B cell (primary cell): ENCODE measurements at regions not wholly inside any gene's neighbourhood (a gene's known extent, or its start where the extent isn't known, plus 50 kb on each side); places are given as distances from the start of the nearest gene placed in this dataset.

ENCODE experiments used
- ATAC-seq: fragments of 200-7000 bp; cut with Tn5 transposase; one replicate; pipeline ENCODE4 v1.10.0; 2021; ENCODE audit warnings: low read depth, mild to moderate bottlenecking, moderate number of reproducible peaks, moderate library complexity
- CTCF ChIA-PET: fragments of 350-600 bp; sonication (Branson Sonifier 250); formaldehyde crosslinking; loops from one replicate; lab custom pipeline; 2021; ENCODE audit warnings: antibody characterized with exemption, inconsistent platforms; lab: Charles Lee
- POLR2A ChIA-PET: fragments of 350-600 bp; sonication (Branson Sonifier 250); formaldehyde crosslinking; loops from one replicate; lab custom pipeline; 2021; ENCODE audit warnings: antibody characterized with exemption; lab: Charles Lee
- DNase-seq: peaks from one replicate; pipeline ENCODE4 v3.0.0; 2013
- H2AFZ ChIP-seq: 2 replicates; pipeline ENCODE4 v1.6.1; 2012; ENCODE audit warnings: mild to moderate bottlenecking, low read depth, low read length; ENCODE audit not compliant: insufficient read depth, poor library complexity, severe bottlenecking
- H3K27ac ChIP-seq, 2 donors: 1 replicate in 1 of 2; 2 replicates in 1 of 2; pipeline ENCODE4 v1.5.1; 2012 to 2013; ENCODE audit warnings: low read length in 2 of 2, mild to moderate bottlenecking in 2 of 2, moderate library complexity in 1 of 2
- H3K27me3 ChIP-seq, 4 experiments: fragments of 200-600 bp in 1 of 4; sonication (generic) in 1 of 4; replicated peaks in 1 of 4; 1 replicate in 2 of 4; 2 replicates in 2 of 4; pipeline versions ENCODE4 v1.6.1 to v1.7.0; 2013 to 2016; ENCODE audit warnings: low read length in 3 of 4, mild to moderate bottlenecking in 2 of 4, mixed read lengths in 1 of 4, moderate library complexity in 1 of 4; ENCODE audit not compliant: insufficient read depth in 4 of 4, control insufficient read depth in 3 of 4; ENCODE audit errors: control extremely low read depth in 1 of 4
- H3K36me3 ChIP-seq, 2 experiments: replicated peaks in 1 of 2; 1 replicate in 1 of 2; 2 replicates in 1 of 2; pipeline versions ENCODE4 v1.6.1 to v1.7.1; 2013; ENCODE audit warnings: low read length in 1 of 2; ENCODE audit not compliant: insufficient read depth in 2 of 2, control insufficient read depth in 1 of 2; ENCODE audit errors: control extremely low read depth in 1 of 2, extremely low read depth in 1 of 2
- H3K4me1 ChIP-seq, 2 donors: fragments of 200-600 bp in 1 of 2; sonication (generic) in 1 of 2; 1 replicate in 1 of 2; 2 replicates in 1 of 2; pipeline versions ENCODE4 v1.5.1 to v1.6.1; 2013 to 2017; ENCODE audit warnings: low read length in 2 of 2; ENCODE audit not compliant: control insufficient read depth in 2 of 2, insufficient read depth in 2 of 2
- H3K4me2 ChIP-seq: replicated peaks from 2 replicates; pipeline ENCODE3; 2012; ENCODE audit warnings: mild to moderate bottlenecking, low read depth, low read length; ENCODE audit not compliant: poor library complexity, severe bottlenecking
- H3K4me3 ChIP-seq, 5 experiments: fragments of 200-600 bp in 1 of 5; sonication (generic) in 1 of 5; 1 replicate in 3 of 5; 2 replicates in 2 of 5; pipeline versions ENCODE4 v1.5.1 to v1.7.0; 2011 to 2016; ENCODE audit warnings: low read length in 4 of 5, mild to moderate bottlenecking in 4 of 5, low read depth in 2 of 5, control low read depth in 1 of 5, moderate library complexity in 1 of 5; ENCODE audit not compliant: insufficient read depth in 1 of 5; ENCODE audit errors: control extremely low read depth in 1 of 5, extremely low read depth in 1 of 5
- H3K79me2 ChIP-seq: fragments of 200-600 bp; sonication (generic); one replicate; pipeline ENCODE4 v1.6.0; 2016; ENCODE audit warnings: low read length; ENCODE audit not compliant: control insufficient read depth, insufficient read depth
- H3K9ac ChIP-seq: fragments of 200-600 bp; sonication (generic); 2 replicates; pipeline ENCODE4 v1.6.1; 2017; ENCODE audit warnings: mild to moderate bottlenecking, low read length, moderate library complexity
- H3K9me3 ChIP-seq, 3 donors: one replicate each; pipeline versions ENCODE4 v1.6.1 to v1.7.1; 2013; ENCODE audit warnings: low read length in 2 of 3; ENCODE audit not compliant: control insufficient read depth in 2 of 3, insufficient read depth in 1 of 3; ENCODE audit errors: control extremely low read depth in 1 of 3
- H4K20me1 ChIP-seq: 2 replicates; pipeline ENCODE4 v1.6.0; 2012; ENCODE audit warnings: mild to moderate bottlenecking, low read length; ENCODE audit not compliant: insufficient read depth, control insufficient read depth, poor library complexity, severe bottlenecking
- H3K27ac Mint-ChIP-seq: one replicate; pipeline ENCODE4 v1.8.0; 2021; ENCODE audit warnings: mixed read lengths
- H3K27me3 Mint-ChIP-seq: one replicate; pipeline ENCODE4 v1.8.0; 2021; ENCODE audit warnings: mixed read lengths
- H3K4me1 Mint-ChIP-seq: one replicate; pipeline ENCODE4 v1.8.0; 2021; ENCODE audit warnings: mixed read lengths
- H3K4me3 Mint-ChIP-seq: one replicate; pipeline ENCODE4 v1.8.0; 2021; ENCODE audit warnings: mixed read lengths
- H3K9me3 Mint-ChIP-seq: one replicate; pipeline ENCODE4 v1.8.0; 2022; ENCODE audit warnings: mixed read lengths; ENCODE audit not compliant: insufficient read depth
- EZH2 ChIP-seq: IDR thresholded peaks from 2 replicates; pipeline ENCODE4 v1.6.1; 2012; ENCODE audit warnings: borderline replicate concordance, low read depth, mild to moderate bottlenecking, moderate library complexity, low read length; ENCODE audit not compliant: insufficient read depth, poor library complexity, severe bottlenecking
- WGBS: methylation state at CpG from one replicate; pipeline ENCODE4 v1.1.5; 2013; ENCODE audit warnings: missing lambda C conversion rate; ENCODE audit not compliant: insufficient coverage; 5-methylcytosine and 5-hydroxymethylcytosine counted together
- intact Hi-C: fragments of 100-400 bp; cut with micrococcal nuclease; formaldehyde crosslinking; loops from one replicate; pipeline ENCODE4 v1.10.0; 2022
- TF ChIP-seq, protein P1 (sequence below): fragments of 200-600 bp; IDR thresholded peaks from one replicate; pipeline ENCODE4 v1.8.0; 2022; ENCODE audit warnings: antibody characterized with exemption, mild to moderate bottlenecking

- CTCF ChIA-PET: no interaction called here
- no peaks in the 10 kb centered on the region for H3K27me3 ChIP-seq
- H3K4me2 ChIP-seq: no peak overlapping the region
- no peak overlapping the region for H3K9ac ChIP-seq
- intact Hi-C loops: no loop called here
- Mint-ChIP-seq H3K27ac (no peak overlapping the region), H3K4me3 (no peak overlapping the region), H3K9me3 (peaks cover 2% of the 10 kb centered on the region), H3K27me3 (no peaks in the 10 kb centered on the region), H3K4me1 (no peaks in the 10 kb centered on the region)
- DNase-seq: no peak
- POLR2A ChIA-PET: no interaction called here
- H3K79me2 ChIP-seq: no peaks in the 10 kb centered on the region
- H3K4me1 ChIP-seq: no peaks in the 10 kb centered on the region
- no peak overlapping the region for H3K27ac ChIP-seq
- no peaks in the 10 kb centered on the region for H3K36me3 ChIP-seq
- H4K20me1 ChIP-seq: no peaks in the 10 kb centered on the region
- TF ChIP-seq EZH2: no peak
- TF ChIP-seq, protein P1, sequence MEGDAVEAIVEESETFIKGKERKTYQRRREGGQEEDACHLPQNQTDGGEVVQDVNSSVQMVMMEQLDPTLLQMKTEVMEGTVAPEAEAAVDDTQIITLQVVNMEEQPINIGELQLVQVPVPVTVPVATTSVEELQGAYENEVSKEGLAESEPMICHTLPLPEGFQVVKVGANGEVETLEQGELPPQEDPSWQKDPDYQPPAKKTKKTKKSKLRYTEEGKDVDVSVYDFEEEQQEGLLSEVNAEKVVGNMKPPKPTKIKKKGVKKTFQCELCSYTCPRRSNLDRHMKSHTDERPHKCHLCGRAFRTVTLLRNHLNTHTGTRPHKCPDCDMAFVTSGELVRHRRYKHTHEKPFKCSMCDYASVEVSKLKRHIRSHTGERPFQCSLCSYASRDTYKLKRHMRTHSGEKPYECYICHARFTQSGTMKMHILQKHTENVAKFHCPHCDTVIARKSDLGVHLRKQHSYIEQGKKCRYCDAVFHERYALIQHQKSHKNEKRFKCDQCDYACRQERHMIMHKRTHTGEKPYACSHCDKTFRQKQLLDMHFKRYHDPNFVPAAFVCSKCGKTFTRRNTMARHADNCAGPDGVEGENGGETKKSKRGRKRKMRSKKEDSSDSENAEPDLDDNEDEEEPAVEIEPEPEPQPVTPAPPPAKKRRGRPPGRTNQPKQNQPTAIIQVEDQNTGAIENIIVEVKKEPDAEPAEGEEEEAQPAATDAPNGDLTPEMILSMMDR: no peak
- no peak for ATAC-seq
- 75% methylated on average over 1 of the region's 1 CpG for WGBS
- H3K4me3 ChIP-seq: no peak overlapping the region
- H2AFZ ChIP-seq: no peak overlapping the region
- H3K9me3 ChIP-seq: no peaks in the 10 kb centered on the region
These were observed 198.7 kb upstream of the PTBP2 start for GRCh38 chr1:96522927-96523326.

DNA sequence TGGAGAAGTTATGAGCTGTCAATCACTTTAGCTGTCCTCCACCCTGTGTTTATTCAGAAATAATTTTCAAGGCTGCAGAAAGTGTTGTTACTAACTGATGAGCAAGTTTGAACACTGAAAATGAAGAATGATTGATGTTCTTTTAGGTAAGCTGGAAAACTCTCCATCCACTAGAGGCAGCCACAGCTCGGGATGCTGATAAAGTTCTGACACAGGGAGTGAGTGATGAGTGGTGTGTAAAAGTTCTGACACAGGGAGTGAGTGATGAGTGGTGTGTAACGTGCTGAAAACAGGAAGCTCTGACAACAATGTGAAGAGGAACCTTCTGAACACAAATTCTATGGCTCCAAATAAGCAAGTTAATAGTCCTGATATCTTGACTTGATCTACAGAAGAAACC, 197.5 kb upstream of the PTBP2 start:
- Histone ChIP-seq H3K4me3 (no peak overlapping the region), H3K4me1 (no peaks in the 10 kb centered on the region), H3K9ac (no peak overlapping the region), H3K4me2 (no peak overlapping the region), H3K9me3 (peaks cover 0 to 4% (median 0%) of the 10 kb centered on the region in 3 donors), H3K27ac (no peak overlapping the region), H3K36me3 (no peaks in the 10 kb centered on the region), H3K27me3 (no peaks in the 10 kb centered on the region), H2AFZ (no peak overlapping the region), H3K79me2 (no peaks in the 10 kb centered on the region), H4K20me1 (no peaks in the 10 kb centered on the region)
- Mint-ChIP-seq H3K4me1 (no peaks in the 10 kb centered on the region), H3K27me3 (no peaks in the 10 kb centered on the region), H3K4me3 (no peak overlapping the region), H3K9me3 (peaks cover 11% of the 10 kb centered on the region), H3K27ac (no peak overlapping the region)
- DNase-seq (no peak), ATAC-seq (no peak)
- TF ChIP-seq, protein P1: no peak
- no peak for TF ChIP-seq EZH2
- POLR2A ChIA-PET: no interaction called here
- CTCF ChIA-PET: no interaction called here
- intact Hi-C loops: no loop called here
- WGBS: no CpG with 5 or more reads among the region's 2 CpGs
